ENCODE measurements at regions not wholly inside any gene's neighbourhood (a gene's known extent, or its start where the extent isn't known, plus 50 kb on each side); places are given as distances from the start of the nearest gene placed in this dataset.

GRCh38 chr4:14049946-14050345, 422.4 kb upstream of the BOD1L1 start (continued):
- TF ChIP-seq, protein P1, sequence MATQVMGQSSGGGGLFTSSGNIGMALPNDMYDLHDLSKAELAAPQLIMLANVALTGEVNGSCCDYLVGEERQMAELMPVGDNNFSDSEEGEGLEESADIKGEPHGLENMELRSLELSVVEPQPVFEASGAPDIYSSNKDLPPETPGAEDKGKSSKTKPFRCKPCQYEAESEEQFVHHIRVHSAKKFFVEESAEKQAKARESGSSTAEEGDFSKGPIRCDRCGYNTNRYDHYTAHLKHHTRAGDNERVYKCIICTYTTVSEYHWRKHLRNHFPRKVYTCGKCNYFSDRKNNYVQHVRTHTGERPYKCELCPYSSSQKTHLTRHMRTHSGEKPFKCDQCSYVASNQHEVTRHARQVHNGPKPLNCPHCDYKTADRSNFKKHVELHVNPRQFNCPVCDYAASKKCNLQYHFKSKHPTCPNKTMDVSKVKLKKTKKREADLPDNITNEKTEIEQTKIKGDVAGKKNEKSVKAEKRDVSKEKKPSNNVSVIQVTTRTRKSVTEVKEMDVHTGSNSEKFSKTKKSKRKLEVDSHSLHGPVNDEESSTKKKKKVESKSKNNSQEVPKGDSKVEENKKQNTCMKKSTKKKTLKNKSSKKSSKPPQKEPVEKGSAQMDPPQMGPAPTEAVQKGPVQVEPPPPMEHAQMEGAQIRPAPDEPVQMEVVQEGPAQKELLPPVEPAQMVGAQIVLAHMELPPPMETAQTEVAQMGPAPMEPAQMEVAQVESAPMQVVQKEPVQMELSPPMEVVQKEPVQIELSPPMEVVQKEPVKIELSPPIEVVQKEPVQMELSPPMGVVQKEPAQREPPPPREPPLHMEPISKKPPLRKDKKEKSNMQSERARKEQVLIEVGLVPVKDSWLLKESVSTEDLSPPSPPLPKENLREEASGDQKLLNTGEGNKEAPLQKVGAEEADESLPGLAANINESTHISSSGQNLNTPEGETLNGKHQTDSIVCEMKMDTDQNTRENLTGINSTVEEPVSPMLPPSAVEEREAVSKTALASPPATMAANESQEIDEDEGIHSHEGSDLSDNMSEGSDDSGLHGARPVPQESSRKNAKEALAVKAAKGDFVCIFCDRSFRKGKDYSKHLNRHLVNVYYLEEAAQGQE (IDR thresholded peaks at IDR 0.05): no peak
- TF ChIP-seq GABPA (IDR thresholded peaks at IDR 0.05 in 1 of 2, conservative IDR thresholded peaks at IDR 0.05 in 1 of 2): no peak

- Histone ChIP-seq H3K36me3 (ENCODE audit: control insufficient read depth in 4 of 4, insufficient read depth in 3 of 4, low read depth in 1 of 4, low read length in 3 of 4) (no peaks in the 10 kb centered on the region), H3K9me3 (ENCODE audit: control insufficient read depth in 4 of 4, low read length in 3 of 4) (no peaks in the 10 kb centered on the region), H3K4me1 (ENCODE audit: control insufficient read depth in 4 of 4, insufficient read depth in 4 of 4, low read length in 3 of 4) (no peaks in the 10 kb centered on the region), H3K4me3 (ENCODE audit: low read depth in 1 of 3, low read length in 3 of 3) (no peak overlapping the region), H3K27me3 (ENCODE audit: control insufficient read depth in 4 of 4, insufficient read depth in 4 of 4, low read length in 3 of 4) (no peaks in the 10 kb centered on the region), H3K9ac (ENCODE audit: low read depth in 1 of 2, low read length in 2 of 2) (no peak overlapping the region), H3K27ac (ENCODE audit: low read depth in 1 of 2, low read length in 2 of 2) (no peak overlapping the region)
- TF ChIP-seq, protein P2, sequence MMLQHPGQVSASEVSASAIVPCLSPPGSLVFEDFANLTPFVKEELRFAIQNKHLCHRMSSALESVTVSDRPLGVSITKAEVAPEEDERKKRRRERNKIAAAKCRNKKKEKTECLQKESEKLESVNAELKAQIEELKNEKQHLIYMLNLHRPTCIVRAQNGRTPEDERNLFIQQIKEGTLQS (IDR thresholded peaks at IDR 0.05): no peak
- TF ChIP-seq EGR1 (IDR thresholded peaks at IDR 0.05; ENCODE audit: low read depth in 2 of 2) (no peak), TAF1 (conservative IDR thresholded peaks at IDR 0.05) (no peak), RAD21 (IDR thresholded peaks at IDR 0.05) (no peak), RXRA (IDR thresholded peaks at IDR 0.05) (no peak), FOXA2 (IDR thresholded peaks at IDR 0.05) (no peak), ZBTB33 (IDR thresholded peaks at IDR 0.05) (no peak), FOXA1 (IDR thresholded peaks at IDR 0.05) (no peak)
- TF ChIP-seq, protein P3, sequence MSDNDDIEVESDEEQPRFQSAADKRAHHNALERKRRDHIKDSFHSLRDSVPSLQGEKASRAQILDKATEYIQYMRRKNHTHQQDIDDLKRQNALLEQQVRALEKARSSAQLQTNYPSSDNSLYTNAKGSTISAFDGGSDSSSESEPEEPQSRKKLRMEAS (IDR thresholded peaks at IDR 0.05): no peak
- TF ChIP-seq, protein P1 (IDR thresholded peaks at IDR 0.05): no peak
- no peak for DNase-seq (ENCODE audit: low spot score)
- WGBS: 64% methylated on average over 1 of the region's 1 CpG
These were observed 425.8 kb upstream of the BOD1L1 start for GRCh38 chr4:14053291-14053690.

Measured in liver (tissue), 7 donors.